Neuronal stem cell (in vitro differentiated cells): ENCODE measurements at regions not wholly inside any gene's neighbourhood (a gene's known extent, or its start where the extent isn't known, plus 50 kb on each side); places are given as distances from the start of the nearest gene placed in this dataset.

Experiments used
- DNase-seq: peaks from one replicate; pipeline ENCODE4 v3.0.0-alpha.2; 2013; ENCODE audit warnings: low spot score
- H2AFZ ChIP-seq: one replicate; pipeline ENCODE4 v1.6.1; 2013; ENCODE audit warnings: mild to moderate bottlenecking, low read length, inconsistent platforms
- H2AK5ac ChIP-seq: 2 replicates; pipeline ENCODE4 v1.6.1; 2013; ENCODE audit warnings: low read depth, mild to moderate bottlenecking, inconsistent platforms, low read length, moderate library complexity, mixed read lengths
- H2BK120ac ChIP-seq: 2 replicates; pipeline ENCODE4 v1.6.1; 2013; ENCODE audit warnings: low read depth, mild to moderate bottlenecking, inconsistent platforms, low read length, moderate library complexity, mixed read lengths
- H2BK12ac ChIP-seq: one replicate; pipeline ENCODE4 v1.6.1; 2013; ENCODE audit warnings: low read length, inconsistent platforms
- H2BK15ac ChIP-seq: 2 replicates; pipeline ENCODE4 v1.6.1; 2013; ENCODE audit warnings: mild to moderate bottlenecking, low read length, inconsistent platforms, mixed read lengths
- H2BK5ac ChIP-seq: one replicate; pipeline ENCODE4 v1.6.1; 2013; ENCODE audit warnings: inconsistent platforms, mild to moderate bottlenecking, low read length, moderate library complexity
- H3K14ac ChIP-seq: one replicate; pipeline ENCODE4 v1.6.1; 2013; ENCODE audit warnings: low read length, inconsistent platforms
- H3K18ac ChIP-seq: 2 replicates; pipeline ENCODE4 v1.6.1; 2013; ENCODE audit warnings: low read length, inconsistent platforms
- H3K23ac ChIP-seq: 2 replicates; pipeline ENCODE4 v1.6.1; 2013; ENCODE audit warnings: low read depth, mild to moderate bottlenecking, mixed read lengths, low read length, inconsistent platforms; ENCODE audit not compliant: poor library complexity
- H3K27ac ChIP-seq: replicated peaks from 3 replicates; pipeline ENCODE4 v1.5.1; 2013; ENCODE audit warnings: low read length, inconsistent platforms
- H3K27me3 ChIP-seq, 3 experiments: 2 replicates each; pipeline ENCODE4 v1.6.1; 2013; ENCODE audit warnings: low read length in 3 of 3, mild to moderate bottlenecking in 2 of 3, inconsistent platforms in 1 of 3, low read depth in 1 of 3, mixed read lengths in 1 of 3, moderate library complexity in 1 of 3; ENCODE audit not compliant: control insufficient read depth in 3 of 3, insufficient read depth in 3 of 3
- H3K36me3 ChIP-seq, 2 donors: replicated peaks in 1 of 2; 2 replicates each; pipeline ENCODE4 v1.6.1; 2013; ENCODE audit warnings: low read length in 2 of 2; ENCODE audit not compliant: control insufficient read depth in 2 of 2, insufficient read depth in 2 of 2
- H3K4ac ChIP-seq: 2 replicates; pipeline ENCODE4 v1.6.1; 2013; ENCODE audit warnings: inconsistent platforms, mild to moderate bottlenecking, low read length, moderate library complexity
- H3K4me1 ChIP-seq, 2 donors: 1 replicate in 1 of 2; 2 replicates in 1 of 2; pipeline ENCODE4 v1.6.1; 2013; ENCODE audit warnings: low read length in 2 of 2, low read depth in 1 of 2; ENCODE audit not compliant: control insufficient read depth in 2 of 2, insufficient read depth in 1 of 2
- H3K4me2 ChIP-seq: one replicate; pipeline ENCODE4 v1.6.1; 2013; ENCODE audit warnings: mild to moderate bottlenecking, low read length, inconsistent platforms; ENCODE audit not compliant: insufficient read depth, poor library complexity, severe bottlenecking
- H3K4me3 ChIP-seq, 2 donors: 2 replicates each; pipeline ENCODE4 v1.5.1; 2013; ENCODE audit warnings: low read length in 2 of 2, mild to moderate bottlenecking in 2 of 2, inconsistent platforms in 1 of 2, moderate library complexity in 1 of 2
- H3K79me1 ChIP-seq: one replicate; pipeline ENCODE4 v1.6.1; 2013; ENCODE audit warnings: low read depth, mild to moderate bottlenecking, inconsistent platforms, low read length, moderate library complexity
- H3K9ac ChIP-seq: one replicate; pipeline ENCODE4 v1.6.1; 2013; ENCODE audit warnings: mild to moderate bottlenecking, low read depth, low read length, inconsistent platforms; ENCODE audit not compliant: poor library complexity
- H3K9me3 ChIP-seq, 2 donors: replicated peaks in 1 of 2; 2 replicates each; pipeline versions ENCODE3 to v1.6.1; 2013; ENCODE audit warnings: low read length in 2 of 2, mild to moderate bottlenecking in 2 of 2, inconsistent platforms in 1 of 2, low read depth in 1 of 2, mixed read lengths in 1 of 2, moderate library complexity in 1 of 2; ENCODE audit not compliant: control insufficient read depth in 2 of 2, insufficient read depth in 1 of 2
- H4K8ac ChIP-seq: one replicate; pipeline ENCODE4 v1.6.1; 2013; ENCODE audit warnings: low read depth, mild to moderate bottlenecking, inconsistent platforms, low read length, moderate library complexity
- H4K91ac ChIP-seq: one replicate; pipeline ENCODE4 v1.6.1; 2013; ENCODE audit warnings: low read length, low read depth, mild to moderate bottlenecking, inconsistent platforms; ENCODE audit not compliant: poor library complexity
- WGBS, 2 donors: extraction: QIAGEN DNeasy Blood & Tissue Kit; methylation state at CpG; one replicate each; pipeline ENCODE4 v1.1.7; 2013; ENCODE audit warnings: missing lambda C conversion rate in 2 of 2, mixed read lengths in 1 of 2; ENCODE audit not compliant: insufficient read length in 2 of 2, insufficient replicate concordance in 1 of 2; ENCODE audit errors: extremely low coverage in 2 of 2; 5-methylcytosine and 5-hydroxymethylcytosine counted together

DNA sequence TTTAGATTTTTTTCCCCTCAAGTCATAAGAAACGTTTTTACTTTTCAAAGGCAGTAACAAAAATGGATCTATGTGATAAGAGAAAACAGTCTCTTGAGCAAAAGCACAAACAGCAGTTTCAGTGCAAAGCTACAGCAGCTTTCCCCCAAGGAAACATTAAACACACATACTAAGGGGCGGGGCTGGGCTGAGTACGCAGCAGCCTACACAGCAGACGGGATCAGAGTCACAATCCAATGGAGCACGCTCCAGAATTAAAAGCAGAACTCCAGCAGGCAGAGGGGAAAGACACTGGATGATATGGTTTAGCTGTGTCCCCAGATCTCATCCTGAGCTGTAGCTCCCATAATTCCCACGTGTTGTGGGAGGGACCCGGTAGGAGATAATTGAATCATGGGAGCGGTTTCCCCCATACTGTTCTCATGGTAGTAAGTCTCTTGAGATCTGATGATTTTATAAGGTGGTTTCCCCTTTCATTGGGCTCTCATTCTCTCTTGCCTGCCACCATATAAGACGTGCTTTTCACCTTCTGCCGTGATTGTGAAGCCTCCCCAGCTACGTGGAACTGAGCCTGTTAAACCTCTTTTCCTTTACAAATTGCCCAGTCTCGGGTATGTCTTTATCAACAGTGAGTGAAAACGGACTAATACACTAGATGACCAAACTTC lies 116.2 kb upstream of the SLCO3A1 start:
- Histone ChIP-seq H3K18ac (no peak overlapping the region), H2BK120ac (no peak overlapping the region), H3K27me3 (no peaks in the 10 kb centered on the region), H3K79me1 (no peaks in the 10 kb centered on the region), H3K9ac (no peak overlapping the region), H2AFZ (no peak overlapping the region), H2BK15ac (no peak overlapping the region), H3K4me3 (no peak overlapping the region), H3K14ac (no peak overlapping the region), H3K4me1 (peaks cover 0 to 3% of the 10 kb centered on the region in 2 donors), H3K9me3 (no peaks in the 10 kb centered on the region), H3K23ac (no peak overlapping the region), H3K36me3 (no peaks in the 10 kb centered on the region), H2BK5ac (no peak overlapping the region), H3K27ac (no peak overlapping the region), H2AK5ac (no peak overlapping the region), H2BK12ac (no peak overlapping the region), H3K4ac (no peak overlapping the region), H3K4me2 (no peak overlapping the region), H4K91ac (no peak overlapping the region), H4K8ac (no peak overlapping the region)
- DNase-seq = no peak
- no CpG with 5 or more reads among the region's 13 CpGs for WGBS, 2 donors

- H3K4me3 ChIP-seq = no peak overlapping the region
- no peaks in the 10 kb centered on the region for H3K9me3 ChIP-seq
- no peak overlapping the region for H3K4me2 ChIP-seq
- no peak overlapping the region for H2AK5ac ChIP-seq
- no peak overlapping the region for H3K27ac ChIP-seq
- H2BK15ac ChIP-seq = no peak overlapping the region
- H3K79me1 ChIP-seq = no peaks in the 10 kb centered on the region
- no peak overlapping the region for H3K9ac ChIP-seq
- H3K14ac ChIP-seq = no peak overlapping the region
- no peaks in the 10 kb centered on the region for H3K27me3 ChIP-seq
- peaks cover 0 to 3% of the 10 kb centered on the region in 2 donors for H3K4me1 ChIP-seq
- no peak overlapping the region for H4K8ac ChIP-seq
- H3K36me3 ChIP-seq = no peaks in the 10 kb centered on the region
- DNase-seq = no peak
- no peak overlapping the region for H2BK120ac ChIP-seq
- no peak overlapping the region for H2BK12ac ChIP-seq
- H3K23ac ChIP-seq = no peak overlapping the region
- no CpG with 5 or more reads among the region's 7 CpGs for WGBS, 2 donors
- no peak overlapping the region for H3K4ac ChIP-seq
- no peak overlapping the region for H3K18ac ChIP-seq
- no peak overlapping the region for H2AFZ ChIP-seq
- H2BK5ac ChIP-seq = no peak overlapping the region
- H4K91ac ChIP-seq = no peak overlapping the region
Measured at GRCh38 chr15:91741986-91742385, 111.5 kb upstream of the SLCO3A1 start.

- H3K4me1 ChIP-seq = peaks cover 0 to 5% of the 10 kb centered on the region in 2 donors
- no peak overlapping the region for H2BK12ac ChIP-seq
- H3K27me3 ChIP-seq = peaks cover 0 to 2% (median 0%) of the 10 kb centered on the region in 3 experiments
- no peak overlapping the region for H3K9ac ChIP-seq
- H3K18ac ChIP-seq = no peak overlapping the region
- H2BK15ac ChIP-seq = no peak overlapping the region
- H3K4me2 ChIP-seq = no peak overlapping the region
- H4K91ac ChIP-seq = no peak overlapping the region
- no peak overlapping the region for H2BK120ac ChIP-seq
- H3K36me3 ChIP-seq = no peaks in the 10 kb centered on the region
- WGBS, 2 donors = no CpG with 5 or more reads among the region's 2 CpGs
- H3K79me1 ChIP-seq = no peaks in the 10 kb centered on the region
- H2AFZ ChIP-seq = no peak overlapping the region
- no peak overlapping the region for H3K27ac ChIP-seq
- no peak overlapping the region for H3K14ac ChIP-seq
- H3K4ac ChIP-seq = no peak overlapping the region
- H3K9me3 ChIP-seq = peaks cover 0 to 9% of the 10 kb centered on the region in 2 donors
- no peak overlapping the region for H4K8ac ChIP-seq
- DNase-seq = no peak
- H3K23ac ChIP-seq = no peak overlapping the region
- no peak overlapping the region for H2AK5ac ChIP-seq
- H2BK5ac ChIP-seq = no peak overlapping the region
- H3K4me3 ChIP-seq = no peak overlapping the region
Measured at GRCh38 chr15:91751611-91752010, 101.9 kb upstream of the SLCO3A1 start.

DNA sequence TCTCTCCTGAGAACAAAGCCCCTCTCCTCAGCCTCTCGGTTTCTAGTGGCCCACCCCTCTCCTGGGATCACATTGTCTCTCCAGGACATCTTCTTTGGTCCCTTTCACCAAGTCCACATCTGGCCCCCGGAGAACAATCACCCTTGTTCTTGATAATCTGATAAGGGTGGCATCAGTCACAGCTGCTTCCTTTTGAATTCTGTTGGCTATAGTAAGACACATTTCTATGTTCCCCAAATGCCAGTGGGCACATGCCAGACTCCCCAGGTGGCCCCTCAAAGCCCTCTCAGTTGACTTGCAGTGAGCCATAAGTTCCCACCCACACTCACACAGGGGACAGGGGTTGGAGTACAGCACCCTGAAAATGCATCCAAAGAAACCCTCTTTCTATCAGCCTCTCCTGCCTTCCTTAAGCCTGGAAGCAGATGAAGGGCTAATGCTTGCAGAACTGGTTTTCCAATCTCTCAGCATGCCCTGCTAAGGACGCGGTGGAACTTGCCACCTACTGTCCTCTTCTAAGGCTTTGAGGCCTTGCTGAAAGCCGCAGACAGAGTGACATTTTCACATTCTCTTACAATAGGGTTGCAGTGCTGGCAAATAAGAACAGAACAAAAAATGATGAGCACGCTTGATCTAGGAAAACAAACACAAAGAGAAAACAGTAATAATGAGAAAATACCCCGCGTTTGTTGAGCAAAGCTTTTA lies 101.3 kb upstream of the SLCO3A1 start:
- no peak for DNase-seq
- H3K9me3 ChIP-seq = peaks cover 0 to 9% of the 10 kb centered on the region in 2 donors

More for the DNA sequence above, 101.3 kb upstream of the SLCO3A1 start:
- Histone ChIP-seq H3K14ac (no peak overlapping the region), H2AFZ (no peak overlapping the region), H2BK15ac (no peak overlapping the region), H3K79me1 (no peaks in the 10 kb centered on the region), H3K9ac (no peak overlapping the region), H2BK5ac (no peak overlapping the region), H3K4me1 (peaks cover 0 to 5% of the 10 kb centered on the region in 2 donors), H3K36me3 (no peaks in the 10 kb centered on the region), H2BK12ac (no peak overlapping the region), H3K27ac (no peak overlapping the region), H3K27me3 (peaks cover 0 to 2% (median 0%) of the 10 kb centered on the region in 3 experiments), H4K91ac (no peak overlapping the region), H3K4me2 (no peak overlapping the region), H2AK5ac (no peak overlapping the region), H3K4ac (no peak overlapping the region), H3K23ac (no peak overlapping the region), H4K8ac (no peak overlapping the region), H3K4me3 (no peak overlapping the region), H3K18ac (peak overlapping the region; percentile 45), H2BK120ac (no peak overlapping the region)
- no CpG with 5 or more reads among the region's 8 CpGs for WGBS, 2 donors
